AG09309 (cell line): ENCODE measurements at regions not wholly inside any gene's neighbourhood (a gene's known extent, or its start where the extent isn't known, plus 50 kb on each side); places are given as distances from the start of the nearest gene placed in this dataset.
"Not testable (repeated sequence)": the region's sequence is repeated elsewhere in the genome, so short reads cannot be mapped to it uniquely, and the experiment has no call there.

ENCODE experiments used
- DNase-seq: peaks from one replicate; pipeline ENCODE4 v3.0.0-alpha.2; 2010; ENCODE audit warnings: low read depth
- H3K4me3 ChIP-seq: 2 replicates; pipeline ENCODE4 v1.5.1; 2011; ENCODE audit warnings: mild to moderate bottlenecking, low read depth, low read length, moderate library complexity; ENCODE audit not compliant: control insufficient read depth
- TF ChIP-seq, protein P1 (sequence below): IDR thresholded peaks from 2 replicates; pipeline ENCODE4 v1.5.1; 2011; ENCODE audit warnings: mild to moderate bottlenecking, low read depth, low read length, inconsistent platforms; ENCODE audit not compliant: insufficient read depth, control insufficient read depth; ENCODE audit errors: missing control alignments

DNA sequence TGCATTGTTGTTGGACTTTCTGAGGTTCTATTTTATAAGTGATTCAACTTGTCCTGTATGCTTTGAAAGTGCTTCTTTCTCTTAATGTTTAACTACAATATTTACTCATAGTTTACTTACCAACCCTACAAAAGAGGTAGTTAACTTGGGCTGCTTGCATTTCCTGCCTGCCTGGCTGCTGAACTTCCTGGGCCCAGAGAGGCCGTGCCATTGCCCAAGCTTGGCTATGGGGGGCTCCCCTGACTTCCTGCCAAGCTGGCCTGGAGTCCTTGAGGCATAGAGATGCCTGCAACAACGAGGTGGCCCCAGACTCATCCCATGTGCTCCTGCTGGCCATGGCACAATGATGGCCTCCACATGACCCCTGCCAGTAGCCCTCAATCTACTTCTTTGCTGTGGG, 361.6 kb upstream of the PLD5 start:
- no peak for DNase-seq
- TF ChIP-seq, protein P1, sequence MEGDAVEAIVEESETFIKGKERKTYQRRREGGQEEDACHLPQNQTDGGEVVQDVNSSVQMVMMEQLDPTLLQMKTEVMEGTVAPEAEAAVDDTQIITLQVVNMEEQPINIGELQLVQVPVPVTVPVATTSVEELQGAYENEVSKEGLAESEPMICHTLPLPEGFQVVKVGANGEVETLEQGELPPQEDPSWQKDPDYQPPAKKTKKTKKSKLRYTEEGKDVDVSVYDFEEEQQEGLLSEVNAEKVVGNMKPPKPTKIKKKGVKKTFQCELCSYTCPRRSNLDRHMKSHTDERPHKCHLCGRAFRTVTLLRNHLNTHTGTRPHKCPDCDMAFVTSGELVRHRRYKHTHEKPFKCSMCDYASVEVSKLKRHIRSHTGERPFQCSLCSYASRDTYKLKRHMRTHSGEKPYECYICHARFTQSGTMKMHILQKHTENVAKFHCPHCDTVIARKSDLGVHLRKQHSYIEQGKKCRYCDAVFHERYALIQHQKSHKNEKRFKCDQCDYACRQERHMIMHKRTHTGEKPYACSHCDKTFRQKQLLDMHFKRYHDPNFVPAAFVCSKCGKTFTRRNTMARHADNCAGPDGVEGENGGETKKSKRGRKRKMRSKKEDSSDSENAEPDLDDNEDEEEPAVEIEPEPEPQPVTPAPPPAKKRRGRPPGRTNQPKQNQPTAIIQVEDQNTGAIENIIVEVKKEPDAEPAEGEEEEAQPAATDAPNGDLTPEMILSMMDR, result no peak
- H3K4me3 ChIP-seq, result no peak overlapping the region

DNA sequence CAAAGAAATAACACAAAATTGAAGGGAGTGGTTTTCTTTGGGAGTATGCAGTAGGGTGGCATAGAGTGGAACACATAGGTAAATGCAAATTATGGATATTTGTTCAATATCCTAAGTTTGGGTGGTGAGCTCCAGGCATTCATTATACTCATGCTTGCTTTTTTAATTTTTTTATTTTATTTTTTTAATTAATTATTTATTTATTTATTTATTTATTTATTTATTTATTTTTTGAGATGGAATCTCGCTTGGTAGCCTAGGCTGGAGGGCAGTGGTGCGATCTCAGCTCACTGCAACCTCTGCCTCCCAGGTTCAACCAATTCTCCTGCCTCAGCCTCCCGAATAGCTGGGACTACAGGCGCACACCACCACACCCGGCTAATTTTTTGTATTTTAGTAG, 355.5 kb upstream of the PLD5 start:
- not testable (repeated sequence) for DNase-seq, H3K4me3 ChIP-seq

DNA sequence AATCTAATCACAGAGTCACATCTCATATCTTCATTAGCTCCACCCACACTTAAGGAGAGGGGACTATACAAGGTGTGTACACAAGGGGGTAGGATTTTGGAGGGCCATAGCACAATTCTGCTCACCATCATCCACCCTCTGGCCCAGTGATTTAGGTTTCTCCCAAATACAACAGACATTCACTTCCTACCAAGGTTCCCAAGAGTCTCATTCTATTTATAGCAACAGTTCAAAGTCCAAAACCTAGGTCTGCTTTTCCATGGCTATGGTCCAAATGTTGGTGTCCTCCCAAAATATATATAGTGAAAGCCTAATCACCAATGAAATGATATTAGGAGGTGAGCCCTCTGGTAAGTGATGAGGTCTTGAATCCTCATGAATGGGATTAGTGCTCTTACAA, 353.2 kb upstream of the PLD5 start:
- DNase-seq, result no peak
- H3K4me3 ChIP-seq, result no peak overlapping the region
- TF ChIP-seq, protein P1, result no peak

DNA sequence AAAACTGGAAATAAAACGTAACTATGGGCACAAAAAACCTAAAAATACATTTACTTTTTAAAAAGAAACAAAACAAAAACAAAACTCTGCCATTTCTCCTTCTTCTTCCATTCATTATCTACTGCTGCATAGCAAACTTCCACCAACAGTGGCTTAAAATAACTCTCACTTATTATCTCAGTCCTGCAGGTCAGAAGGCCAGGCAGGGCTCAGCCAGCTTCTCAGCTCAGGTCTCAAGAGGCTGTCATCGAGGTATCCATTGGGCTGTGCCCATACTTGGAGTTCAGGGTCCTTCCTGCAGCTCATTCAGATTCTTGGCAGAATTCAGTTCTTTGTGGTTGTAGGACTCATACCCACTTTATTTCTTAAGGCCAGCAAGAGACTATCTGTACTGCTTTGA, 352.7 kb upstream of the PLD5 start:
- H3K4me3 ChIP-seq, result no peak overlapping the region
- DNase-seq, result no peak
- TF ChIP-seq, protein P1, result no peak

DNA sequence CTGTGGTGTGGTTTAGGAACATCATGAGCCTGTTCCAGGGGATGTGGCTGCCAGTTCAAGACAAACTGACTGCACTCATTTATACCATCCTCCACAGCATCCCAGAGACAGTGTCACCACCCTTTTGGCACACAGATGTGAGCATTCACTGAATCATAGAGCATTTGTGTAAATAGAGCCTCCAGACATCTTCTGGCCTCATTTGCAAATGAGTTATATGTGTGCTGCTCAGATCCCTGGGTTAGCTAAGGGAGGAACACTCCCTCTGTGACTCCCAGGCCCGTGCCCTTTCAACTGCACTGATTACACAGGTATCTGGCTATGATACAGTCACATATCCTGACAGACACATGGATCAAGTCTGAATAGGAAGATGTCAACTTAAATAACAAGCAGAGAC, 351.5 kb upstream of the PLD5 start:
- no peak overlapping the region for H3K4me3 ChIP-seq
- no peak for DNase-seq
- TF ChIP-seq, protein P1, result no peak

DNA sequence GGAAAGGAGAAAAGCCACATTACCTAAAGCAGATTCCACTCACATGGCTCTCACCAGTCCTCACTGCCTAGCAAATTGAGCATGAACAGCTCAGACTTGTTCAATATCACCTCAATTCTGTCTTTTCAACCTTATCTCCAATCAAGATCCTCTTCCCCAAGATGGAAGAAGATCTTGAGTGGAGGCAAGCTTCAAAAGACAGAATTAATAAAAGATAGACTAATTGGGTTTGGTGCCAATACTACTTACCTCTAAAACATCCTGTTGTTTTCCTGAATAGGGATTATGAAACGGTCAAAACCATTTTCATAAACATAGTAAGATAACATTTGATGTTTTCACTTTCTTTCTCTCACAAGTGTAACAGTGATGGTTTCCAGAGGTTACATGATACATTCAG, 349.2 kb upstream of the PLD5 start:
- H3K4me3 ChIP-seq, result no peak overlapping the region
- TF ChIP-seq, protein P1, result no peak
- DNase-seq, result no peak

DNA sequence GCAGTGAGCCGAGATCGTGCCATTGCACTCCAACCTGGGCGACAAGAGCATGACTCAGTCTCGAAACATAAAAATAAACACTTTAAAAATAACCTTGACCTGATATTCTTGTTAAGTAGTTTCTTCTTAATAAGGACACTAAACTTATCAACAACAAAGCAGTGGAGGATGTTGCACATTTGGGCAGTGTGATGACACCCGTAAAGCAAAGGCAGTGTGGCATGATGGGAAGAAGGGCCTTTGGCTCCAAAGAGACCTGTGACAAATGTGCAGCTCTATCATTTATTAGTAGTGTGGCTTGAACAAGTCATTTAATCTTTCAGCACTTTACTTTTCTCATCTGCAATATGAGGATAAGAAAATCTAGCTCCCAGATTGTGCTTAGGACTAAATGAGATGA, 348.0 kb upstream of the PLD5 start:
- DNase-seq, result no peak
- TF ChIP-seq, protein P1, result no peak
- H3K4me3 ChIP-seq, result no peak overlapping the region

DNA sequence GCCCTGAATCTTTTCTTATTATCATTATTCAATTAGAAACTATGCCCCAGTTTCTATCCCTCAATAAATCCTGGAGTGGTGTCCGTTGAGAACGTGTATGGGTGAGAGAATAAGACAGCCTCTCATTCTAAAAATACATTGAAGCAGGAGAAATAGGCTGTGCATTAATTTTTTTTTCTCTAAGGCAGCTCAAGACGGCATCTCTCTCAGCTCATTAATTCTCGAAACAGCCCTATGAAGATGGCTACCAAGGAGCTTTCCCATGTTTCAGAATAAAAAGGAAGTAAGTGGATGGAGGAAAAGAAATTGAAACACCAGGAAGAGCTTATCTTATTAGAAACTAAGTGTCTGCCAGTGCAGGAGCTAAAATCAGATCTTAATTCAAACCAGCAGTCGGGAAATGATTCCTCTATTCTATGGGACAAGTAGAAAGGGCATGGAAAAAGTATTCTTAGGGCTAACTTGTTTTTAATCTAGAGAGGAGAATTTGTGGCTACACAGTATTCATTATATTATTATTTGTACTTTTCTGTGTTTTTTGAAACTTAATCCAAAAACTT, 347.1 kb upstream of the PLD5 start:
- no peak for DNase-seq
- TF ChIP-seq, protein P1, result no peak
- no peak overlapping the region for H3K4me3 ChIP-seq
